H1 (cell line): ENCODE measurements at regions not wholly inside any gene's neighbourhood (a gene's known extent, or its start where the extent isn't known, plus 50 kb on each side); places are given as distances from the start of the nearest gene placed in this dataset.

Experiments
- CTCF ChIA-PET: fragments of 300-600 bp; sonication (Branson Sonifier 250); formaldehyde crosslinking; loops from one replicate; lab custom pipeline; 2021; ENCODE audit not compliant: partially characterized antibody; lab: Charles Lee
- POLR2A ChIA-PET: fragments of 300-600 bp; sonication (Branson Sonifier 250); formaldehyde crosslinking; loops from one replicate; lab custom pipeline; 2021; ENCODE audit warnings: inconsistent platforms; ENCODE audit not compliant: partially characterized antibody; lab: Charles Lee
- DNase-seq, 2 experiments: peaks; one replicate each; pipeline versions ENCODE4 v3.0.0 to v3.0.0-alpha.2; 2010 to 2022; ENCODE audit warnings: low spot score in 2 of 2, low read depth in 1 of 2, mixed read lengths in 1 of 2
- FAIRE-seq: peaks from 2 replicates; lab custom pipeline; 2011; peaks lifted over from hg19 to GRCh38; lab: Jason Lieb, UNC
- H2AFZ ChIP-seq: 2 replicates; pipeline ENCODE4 v1.8.1; 2012; ENCODE audit warnings: low read length, inconsistent platforms
- H2AK5ac ChIP-seq: 2 replicates; pipeline ENCODE4 v1.6.1; 2013; ENCODE audit warnings: low read depth, low read length
- H2BK120ac ChIP-seq: replicated peaks from 2 replicates; pipeline ENCODE3; 2013; ENCODE audit warnings: low read depth, low read length, inconsistent platforms
- H2BK12ac ChIP-seq: 2 replicates; pipeline ENCODE4 v1.6.1; 2013; ENCODE audit warnings: low read depth, low read length
- H2BK15ac ChIP-seq: 2 replicates; pipeline ENCODE4 v1.6.1; 2013; ENCODE audit warnings: low read length
- H2BK20ac ChIP-seq: 2 replicates; pipeline ENCODE4 v1.6.1; 2013; ENCODE audit warnings: low read length
- H2BK5ac ChIP-seq: 2 replicates; pipeline ENCODE4 v1.6.1; 2013; ENCODE audit warnings: low read depth, low read length
- H3K14ac ChIP-seq: 2 replicates; pipeline ENCODE4 v1.6.1; 2013; ENCODE audit warnings: inconsistent platforms; ENCODE audit not compliant: insufficient read length
- H3K18ac ChIP-seq: 2 replicates; pipeline ENCODE4 v1.6.1; 2013; ENCODE audit warnings: low read length; ENCODE audit errors: extremely low read depth
- H3K23ac ChIP-seq: 2 replicates; pipeline ENCODE4 v1.6.1; 2013; ENCODE audit warnings: inconsistent platforms; ENCODE audit not compliant: insufficient read length
- H3K23me2 ChIP-seq: 2 replicates; pipeline ENCODE4 v1.6.1; 2013; ENCODE audit warnings: low read depth, low read length
- H3K27ac ChIP-seq: 2 replicates; pipeline ENCODE4 v1.6.1; 2011; ENCODE audit warnings: low read depth, low read length, inconsistent platforms
- H3K27me3 ChIP-seq, 4 experiments: replicated peaks in 1 of 4; 1 replicate in 1 of 4; 2 replicates in 3 of 4; pipeline versions ENCODE4 v1.6.1 to v1.8.1; 2011 to 2013; ENCODE audit warnings: low read length in 3 of 4, mild to moderate bottlenecking in 3 of 4, inconsistent platforms in 2 of 4, mixed read lengths in 2 of 4, moderate library complexity in 1 of 4; ENCODE audit not compliant: control insufficient read depth in 3 of 4, insufficient read depth in 3 of 4; ENCODE audit errors: extremely low read depth in 1 of 4
- H3K36me3 ChIP-seq, 4 experiments: 2 replicates each; pipeline versions ENCODE4 v1.6.1 to v1.8.1; 2011 to 2013; ENCODE audit warnings: mild to moderate bottlenecking in 4 of 4, low read length in 3 of 4, moderate library complexity in 2 of 4, control low read depth in 1 of 4, inconsistent platforms in 1 of 4; ENCODE audit not compliant: insufficient read depth in 4 of 4, control insufficient read depth in 2 of 4
- H3K4ac ChIP-seq: replicated peaks from 2 replicates; pipeline ENCODE3; 2013; ENCODE audit warnings: low read length, low read depth, mixed read lengths, inconsistent platforms; ENCODE audit not compliant: insufficient read length
- H3K4me1 ChIP-seq, 4 experiments: replicated peaks in 1 of 4; 1 replicate in 1 of 4; 2 replicates in 3 of 4; pipeline versions ENCODE4 v1.6.1 to v1.8.1; 2011 to 2013; ENCODE audit warnings: low read length in 3 of 4, inconsistent platforms in 2 of 4, mixed read lengths in 1 of 4; ENCODE audit not compliant: insufficient read depth in 4 of 4, control insufficient read depth in 3 of 4
- H3K4me2 ChIP-seq, 2 experiments: 2 replicates each; pipeline versions ENCODE4 v1.6.1 to v1.8.1; 2011 to 2013; ENCODE audit warnings: low read depth in 2 of 2, low read length in 2 of 2, control low read depth in 1 of 2, inconsistent platforms in 1 of 2, mild to moderate bottlenecking in 1 of 2; ENCODE audit not compliant: insufficient read depth in 1 of 2
- H3K4me3 ChIP-seq, 4 experiments: fragments of 200-600, 300-600 bp in 1 of 4; sonication (generic), shearing (Covaris generic), sonication (Bioruptor Twin) in 1 of 4; 2 replicates each; pipeline versions ENCODE4 v1.5.1 to v1.8.1; 2011 to 2016; ENCODE audit warnings: low read length in 4 of 4, low read depth in 3 of 4, control low read depth in 2 of 4, inconsistent platforms in 2 of 4, mild to moderate bottlenecking in 2 of 4, mixed read lengths in 1 of 4, moderate library complexity in 1 of 4; ENCODE audit not compliant: insufficient read depth in 2 of 4; ENCODE audit errors: extremely low read depth in 1 of 4
- H3K56ac ChIP-seq: replicated peaks from 2 replicates; pipeline ENCODE3; 2013; ENCODE audit warnings: low read depth, mild to moderate bottlenecking, mixed read lengths, low read length, inconsistent platforms; ENCODE audit not compliant: insufficient read length
- H3K79me1 ChIP-seq: 2 replicates; pipeline ENCODE4 v1.6.1; 2013; ENCODE audit warnings: low read depth, low read length, control low read depth
- H3K79me2 ChIP-seq, 2 experiments: 2 replicates each; pipeline versions ENCODE4 v1.6.1 to v1.8.1; 2012 to 2013; ENCODE audit warnings: low read length in 2 of 2, mild to moderate bottlenecking in 2 of 2, inconsistent platforms in 1 of 2; ENCODE audit not compliant: insufficient read depth in 2 of 2, control insufficient read depth in 1 of 2
- H3K9ac ChIP-seq, 4 experiments: replicated peaks in 1 of 4; 1 replicate in 1 of 4; 2 replicates in 3 of 4; pipeline versions ENCODE4 v1.6.1 to v1.8.1; 2011 to 2013; ENCODE audit warnings: low read depth in 3 of 4, low read length in 3 of 4, control low read depth in 2 of 4, mild to moderate bottlenecking in 2 of 4, moderate library complexity in 2 of 4, inconsistent platforms in 1 of 4; ENCODE audit errors: extremely low read depth in 1 of 4
- H3K9me3 ChIP-seq, 2 experiments: 2 replicates each; pipeline versions ENCODE4 v1.6.1 to v1.8.1; 2012 to 2013; ENCODE audit warnings: mild to moderate bottlenecking in 2 of 2, moderate library complexity in 2 of 2, control low read depth in 1 of 2, inconsistent platforms in 1 of 2, low read depth in 1 of 2, low read length in 1 of 2, mixed read lengths in 1 of 2; ENCODE audit not compliant: insufficient read depth in 2 of 2
- H4K20me1 ChIP-seq, 2 experiments: replicated peaks in 1 of 2; 2 replicates each; pipeline versions ENCODE3 to v1.8.1; 2011 to 2013; ENCODE audit warnings: inconsistent platforms in 2 of 2, low read length in 2 of 2, mild to moderate bottlenecking in 1 of 2; ENCODE audit not compliant: insufficient read depth in 2 of 2, control insufficient read depth in 1 of 2
- H4K5ac ChIP-seq: 2 replicates; pipeline ENCODE4 v1.6.1; 2013; ENCODE audit warnings: low read length, low read depth, mixed read lengths, inconsistent platforms; ENCODE audit not compliant: insufficient read length
- H4K8ac ChIP-seq: 2 replicates; pipeline ENCODE4 v1.8.0; 2013; ENCODE audit warnings: mild to moderate bottlenecking, moderate library complexity, low read length, inconsistent platforms; ENCODE audit not compliant: insufficient read depth; ENCODE audit errors: extremely low read depth
- H4K91ac ChIP-seq: replicated peaks from 2 replicates; pipeline ENCODE3; 2013; ENCODE audit warnings: low read length, mixed read lengths, inconsistent platforms; ENCODE audit not compliant: insufficient read length
- POU5F1 ChIP-seq: IDR thresholded peaks from 2 replicates; pipeline ENCODE4 v1.6.1; 2011; ENCODE audit warnings: low read depth, mild to moderate bottlenecking, low read length, moderate library complexity
- TCF12 ChIP-seq: IDR thresholded peaks from 2 replicates; pipeline ENCODE4 v1.6.1; 2011; ENCODE audit warnings: low read depth, mild to moderate bottlenecking, low read length
- YY1 ChIP-seq: IDR thresholded peaks from 2 replicates; pipeline ENCODE4 v1.6.1; 2011; ENCODE audit warnings: low read depth, mild to moderate bottlenecking, low read length
- ZNF274 ChIP-seq: IDR thresholded peaks from 2 replicates; pipeline ENCODE4 v1.7.0; 2012; ENCODE audit warnings: low read length, borderline replicate concordance; ENCODE audit errors: extremely low read depth
- WGBS, 2 experiments: shearing (Covaris generic) in 1 of 2; methylation state at CpG; one replicate each; pipeline versions ENCODE4 v1.1.6 to v1.1.7; 2013 to 2015; ENCODE audit warnings: low lambda C conversion rate in 2 of 2, mixed read lengths in 2 of 2, inconsistent platforms in 1 of 2, low coverage in 1 of 2, missing lambda C conversion rate in 1 of 2; ENCODE audit not compliant: insufficient replicate concordance in 2 of 2, insufficient coverage in 1 of 2, insufficient read length in 1 of 2; ENCODE audit errors: extremely low coverage in 1 of 2, missing lambda C conversion rate in 1 of 2; 5-methylcytosine and 5-hydroxymethylcytosine counted together
- TF ChIP-seq, protein P1 (sequence below), 3 experiments: IDR thresholded peaks; 1 replicate in 2 of 3; 2 replicates in 1 of 3; pipeline versions ENCODE4 v1.5.1 to v1.6.1; 2011; ENCODE audit warnings: low read length in 3 of 3, mild to moderate bottlenecking in 3 of 3, inconsistent platforms in 2 of 3, low read depth in 1 of 3, moderate library complexity in 1 of 3; ENCODE audit not compliant: insufficient read depth in 1 of 3; ENCODE audit errors: control extremely low read depth in 1 of 3

DNA sequence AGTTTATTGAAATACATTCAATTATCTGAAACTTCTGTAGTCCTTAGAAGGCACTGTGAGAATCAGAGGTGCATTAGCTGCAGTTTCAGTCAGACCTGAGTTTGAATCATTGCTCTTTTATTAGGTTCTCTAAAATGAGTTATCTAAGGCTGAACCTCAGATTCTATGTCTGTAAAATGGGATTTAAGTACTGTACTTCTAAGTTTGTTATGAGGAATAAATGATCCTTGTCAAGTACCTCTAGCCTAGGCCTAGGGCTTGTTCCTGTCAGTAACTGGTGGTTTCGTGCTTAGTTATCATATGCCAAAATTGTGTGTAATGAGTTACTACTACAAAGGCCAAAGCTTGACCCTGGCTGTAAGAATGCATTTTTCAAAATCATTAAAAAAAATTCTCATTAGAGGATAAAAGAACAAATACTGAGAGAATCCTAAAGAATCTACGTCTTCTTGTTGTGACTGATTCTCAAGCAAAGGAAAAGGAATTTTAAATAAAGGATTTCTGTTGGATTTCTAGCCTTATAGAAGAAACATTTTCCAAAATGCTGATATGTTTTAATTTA is 65.8 kb downstream of the SLIT2 start:
- no peak overlapping the region for H3K4ac ChIP-seq
- H3K18ac ChIP-seq = no peak overlapping the region
- no peak overlapping the region for H4K5ac ChIP-seq
- H3K4me2 ChIP-seq = no peak overlapping the region
- H3K27ac ChIP-seq = no peak overlapping the region
- FAIRE-seq = no peak
- H3K79me2 ChIP-seq = no peaks in the 10 kb centered on the region
- no peak overlapping the region for H2AK5ac ChIP-seq
- no peak overlapping the region for H2BK5ac ChIP-seq
- no peak overlapping the region for H3K56ac ChIP-seq
- H3K79me1 ChIP-seq = no peaks in the 10 kb centered on the region
- peaks cover 0 to 3% (median 0%) of the 10 kb centered on the region in 4 experiments; a peak in 1 of 7 replicates for H3K4me1 ChIP-seq
- no peak overlapping the region for H2BK15ac ChIP-seq
- no peaks in the 10 kb centered on the region for H3K27me3 ChIP-seq
- 84% methylated on average over 2 of the region's 2 CpGs; no CpG with 5 or more reads in 1 of the 2 experiments for WGBS, 2 experiments
- H2BK12ac ChIP-seq = no peak overlapping the region
- H2AFZ ChIP-seq = no peak overlapping the region
- no peak overlapping the region for H4K8ac ChIP-seq
- no peak overlapping the region for H3K9ac ChIP-seq
- no peak overlapping the region for H3K23ac ChIP-seq
- H3K4me3 ChIP-seq = no peak overlapping the region
- no peak overlapping the region for H4K91ac ChIP-seq
- no peak overlapping the region for H2BK20ac ChIP-seq
- ChIA-PET CTCF (interaction anchor here (0.7 to 1.4 kb wide), 4 partner anchors 12 to 331 kb away, joined by 3 read pairs; no protein-coding TSS in a partner anchor), POLR2A (no interaction called here)
- H3K36me3 ChIP-seq = no peaks in the 10 kb centered on the region
- H3K14ac ChIP-seq = no peak overlapping the region
- DNase-seq = no peak
- no peaks in the 10 kb centered on the region for H4K20me1 ChIP-seq
- H3K23me2 ChIP-seq = no peaks in the 10 kb centered on the region
- no peak overlapping the region for H2BK120ac ChIP-seq
- no peaks in the 10 kb centered on the region for H3K9me3 ChIP-seq
- TF ChIP-seq ZNF274 = no peak
- TF ChIP-seq, protein P1, sequence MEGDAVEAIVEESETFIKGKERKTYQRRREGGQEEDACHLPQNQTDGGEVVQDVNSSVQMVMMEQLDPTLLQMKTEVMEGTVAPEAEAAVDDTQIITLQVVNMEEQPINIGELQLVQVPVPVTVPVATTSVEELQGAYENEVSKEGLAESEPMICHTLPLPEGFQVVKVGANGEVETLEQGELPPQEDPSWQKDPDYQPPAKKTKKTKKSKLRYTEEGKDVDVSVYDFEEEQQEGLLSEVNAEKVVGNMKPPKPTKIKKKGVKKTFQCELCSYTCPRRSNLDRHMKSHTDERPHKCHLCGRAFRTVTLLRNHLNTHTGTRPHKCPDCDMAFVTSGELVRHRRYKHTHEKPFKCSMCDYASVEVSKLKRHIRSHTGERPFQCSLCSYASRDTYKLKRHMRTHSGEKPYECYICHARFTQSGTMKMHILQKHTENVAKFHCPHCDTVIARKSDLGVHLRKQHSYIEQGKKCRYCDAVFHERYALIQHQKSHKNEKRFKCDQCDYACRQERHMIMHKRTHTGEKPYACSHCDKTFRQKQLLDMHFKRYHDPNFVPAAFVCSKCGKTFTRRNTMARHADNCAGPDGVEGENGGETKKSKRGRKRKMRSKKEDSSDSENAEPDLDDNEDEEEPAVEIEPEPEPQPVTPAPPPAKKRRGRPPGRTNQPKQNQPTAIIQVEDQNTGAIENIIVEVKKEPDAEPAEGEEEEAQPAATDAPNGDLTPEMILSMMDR (IDR thresholded peaks at IDR 0.05; ENCODE audit: control extremely low read depth in 1 of 3, insufficient read depth in 1 of 3, low read depth in 1 of 3, low read length in 3 of 3) = no peak
- TF ChIP-seq TCF12 = no peak
- TF ChIP-seq YY1 = no peak
- no peak for TF ChIP-seq POU5F1
